ENCODE measurements at regions not wholly inside any gene's neighbourhood (a gene's known extent, or its start where the extent isn't known, plus 50 kb on each side); places are given as distances from the start of the nearest gene placed in this dataset.

- Mint-ChIP-seq H3K9me3 (no peaks in the 10 kb centered on the region), H3K36me3 (no peaks in the 10 kb centered on the region), H3K4me3 (no peak overlapping the region), H3K4me1 (peaks cover 6% of the 10 kb centered on the region), H3K27ac (no peak overlapping the region), H3K27me3 (ENCODE audit: low read depth) (no peaks in the 10 kb centered on the region)
- TF ChIP-seq SOX15 (CRISPR knock-in tag; IDR thresholded peaks at IDR 0.05) (no peak), CREB1 (CRISPR knock-in tag; IDR thresholded peaks at IDR 0.05) (no peak), TCF7 (CRISPR knock-in tag; IDR thresholded peaks at IDR 0.05; ENCODE audit: low read depth) (no peak), FOXJ3 (CRISPR knock-in tag; IDR thresholded peaks at IDR 0.05; ENCODE audit: borderline replicate concordance) (no peak), JUN (CRISPR knock-in tag; IDR thresholded peaks at IDR 0.05) (no peak), IRF1 (CRISPR knock-in tag; IDR thresholded peaks at IDR 0.05) (no peak), ZNF281 (CRISPR knock-in tag; IDR thresholded peaks at IDR 0.05) (no peak), NFATC4 (CRISPR knock-in tag; IDR thresholded peaks at IDR 0.05) (no peak), JAZF1 (CRISPR knock-in tag; IDR thresholded peaks at IDR 0.05) (no peak), ETV6 (CRISPR knock-in tag; IDR thresholded peaks at IDR 0.05) (no peak)
- TF ChIP-seq, protein P1, sequence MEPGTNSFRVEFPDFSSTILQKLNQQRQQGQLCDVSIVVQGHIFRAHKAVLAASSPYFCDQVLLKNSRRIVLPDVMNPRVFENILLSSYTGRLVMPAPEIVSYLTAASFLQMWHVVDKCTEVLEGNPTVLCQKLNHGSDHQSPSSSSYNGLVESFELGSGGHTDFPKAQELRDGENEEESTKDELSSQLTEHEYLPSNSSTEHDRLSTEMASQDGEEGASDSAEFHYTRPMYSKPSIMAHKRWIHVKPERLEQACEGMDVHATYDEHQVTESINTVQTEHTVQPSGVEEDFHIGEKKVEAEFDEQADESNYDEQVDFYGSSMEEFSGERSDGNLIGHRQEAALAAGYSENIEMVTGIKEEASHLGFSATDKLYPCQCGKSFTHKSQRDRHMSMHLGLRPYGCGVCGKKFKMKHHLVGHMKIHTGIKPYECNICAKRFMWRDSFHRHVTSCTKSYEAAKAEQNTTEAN (CRISPR knock-in tag; IDR thresholded peaks at IDR 0.05), result no peak
- TF ChIP-seq, protein P2, sequence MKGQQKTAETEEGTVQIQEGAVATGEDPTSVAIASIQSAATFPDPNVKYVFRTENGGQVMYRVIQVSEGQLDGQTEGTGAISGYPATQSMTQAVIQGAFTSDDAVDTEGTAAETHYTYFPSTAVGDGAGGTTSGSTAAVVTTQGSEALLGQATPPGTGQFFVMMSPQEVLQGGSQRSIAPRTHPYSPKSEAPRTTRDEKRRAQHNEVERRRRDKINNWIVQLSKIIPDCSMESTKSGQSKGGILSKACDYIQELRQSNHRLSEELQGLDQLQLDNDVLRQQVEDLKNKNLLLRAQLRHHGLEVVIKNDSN (CRISPR knock-in tag; IDR thresholded peaks at IDR 0.05), result no peak
- TF ChIP-seq, protein P3, sequence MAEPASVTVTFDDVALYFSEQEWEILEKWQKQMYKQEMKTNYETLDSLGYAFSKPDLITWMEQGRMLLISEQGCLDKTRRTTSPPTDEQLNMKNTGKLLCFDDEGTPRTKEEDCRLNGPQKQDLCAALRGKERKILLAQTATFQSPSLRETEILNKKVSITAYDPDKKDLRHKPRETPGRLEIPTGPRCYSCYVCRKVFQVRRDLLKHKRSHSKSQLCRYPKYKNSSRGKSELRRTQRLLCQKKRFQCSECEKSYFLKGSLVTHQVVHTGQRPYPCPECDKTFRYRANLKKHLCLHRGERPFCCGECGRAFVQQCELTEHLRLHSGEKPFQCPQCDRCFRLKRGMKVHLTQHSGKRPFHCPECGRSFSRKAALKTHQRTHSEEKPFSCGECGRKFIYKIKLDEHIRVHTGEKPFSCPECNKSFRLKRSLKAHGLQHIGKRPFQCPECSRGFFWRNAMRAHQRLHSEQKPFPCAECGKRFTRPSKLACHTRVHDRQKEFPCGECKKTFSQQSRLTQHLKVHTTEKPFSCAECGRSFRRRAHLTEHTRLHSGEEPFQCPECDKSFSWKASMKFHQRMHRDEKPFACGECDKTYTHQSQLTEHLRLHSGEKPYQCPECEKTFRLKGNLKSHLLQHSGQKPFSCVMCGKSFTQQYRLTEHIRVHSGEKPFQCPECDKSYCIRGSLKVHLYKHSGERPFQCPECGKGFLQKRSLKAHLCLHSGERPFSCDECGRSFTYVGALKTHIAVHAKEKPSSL (CRISPR knock-in tag; conservative IDR thresholded peaks at IDR 0.05), result no peak
- ATAC-seq (no peak), DNase-seq (ENCODE audit: low spot score) (no peak)
- ChIA-PET CTCF (no interaction called here), POLR2A (no interaction called here)
Measured at GRCh38 chr5:110918683-110919082, 152.8 kb upstream of the TSLP start.

DNA sequence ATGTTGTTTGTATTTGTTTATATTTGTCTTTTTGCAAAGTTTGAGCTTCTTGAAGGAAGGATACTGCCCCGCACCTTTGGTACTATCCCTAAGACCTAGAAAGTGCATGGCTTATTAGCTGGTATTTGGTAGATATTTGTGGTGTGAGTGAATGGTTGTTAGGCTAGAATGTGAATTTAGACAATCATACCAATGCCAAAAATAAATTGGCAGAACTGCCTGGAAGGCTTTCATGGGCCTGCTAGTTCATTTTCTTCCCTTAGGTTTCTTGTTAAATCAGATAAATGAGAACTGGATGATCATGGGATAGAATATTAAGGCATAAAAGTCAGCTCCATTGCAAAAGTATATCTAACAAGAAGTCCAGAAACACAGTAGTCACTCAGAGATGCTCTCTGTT, 147.5 kb upstream of the TSLP start:
- H3K9me3 Mint-ChIP-seq, result no peaks in the 10 kb centered on the region
- no peaks in the 10 kb centered on the region for H3K27me3 Mint-ChIP-seq (ENCODE audit: low read depth)
- CTCF ChIA-PET, result interaction anchor here (0.7 kb wide), 1 partner anchor 15 kb away, joined by 4 read pairs; no protein-coding TSS in a partner anchor
- DNase-seq (ENCODE audit: low spot score) (no peak), ATAC-seq (no peak)
- no peaks in the 10 kb centered on the region for H3K4me1 Mint-ChIP-seq
- POLR2A ChIA-PET, result interaction anchor here (0.7 kb wide), 1 partner anchor 68 kb away, joined by 4 read pairs; no protein-coding TSS in a partner anchor
- no peaks in the 10 kb centered on the region for H3K36me3 Mint-ChIP-seq
- H3K27ac Mint-ChIP-seq, result no peak overlapping the region
- TF ChIP-seq RORB (CRISPR knock-in tag; IDR thresholded peaks at IDR 0.05), result no peak
- no peak for TF ChIP-seq JAZF1 (CRISPR knock-in tag; IDR thresholded peaks at IDR 0.05)
- TF ChIP-seq, protein P4, sequence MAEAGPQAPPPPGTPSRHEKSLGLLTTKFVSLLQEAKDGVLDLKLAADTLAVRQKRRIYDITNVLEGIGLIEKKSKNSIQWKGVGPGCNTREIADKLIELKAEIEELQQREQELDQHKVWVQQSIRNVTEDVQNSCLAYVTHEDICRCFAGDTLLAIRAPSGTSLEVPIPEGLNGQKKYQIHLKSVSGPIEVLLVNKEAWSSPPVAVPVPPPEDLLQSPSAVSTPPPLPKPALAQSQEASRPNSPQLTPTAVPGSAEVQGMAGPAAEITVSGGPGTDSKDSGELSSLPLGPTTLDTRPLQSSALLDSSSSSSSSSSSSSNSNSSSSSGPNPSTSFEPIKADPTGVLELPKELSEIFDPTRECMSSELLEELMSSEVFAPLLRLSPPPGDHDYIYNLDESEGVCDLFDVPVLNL (CRISPR knock-in tag; IDR thresholded peaks at IDR 0.05; ENCODE audit: borderline replicate concordance, low read depth), result no peak
- no peak for TF ChIP-seq NR1H2 (CRISPR knock-in tag; IDR thresholded peaks at IDR 0.05)
- TF ChIP-seq, protein P5, sequence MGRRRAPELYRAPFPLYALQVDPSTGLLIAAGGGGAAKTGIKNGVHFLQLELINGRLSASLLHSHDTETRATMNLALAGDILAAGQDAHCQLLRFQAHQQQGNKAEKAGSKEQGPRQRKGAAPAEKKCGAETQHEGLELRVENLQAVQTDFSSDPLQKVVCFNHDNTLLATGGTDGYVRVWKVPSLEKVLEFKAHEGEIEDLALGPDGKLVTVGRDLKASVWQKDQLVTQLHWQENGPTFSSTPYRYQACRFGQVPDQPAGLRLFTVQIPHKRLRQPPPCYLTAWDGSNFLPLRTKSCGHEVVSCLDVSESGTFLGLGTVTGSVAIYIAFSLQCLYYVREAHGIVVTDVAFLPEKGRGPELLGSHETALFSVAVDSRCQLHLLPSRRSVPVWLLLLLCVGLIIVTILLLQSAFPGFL (CRISPR knock-in tag; IDR thresholded peaks at IDR 0.05; ENCODE audit: borderline replicate concordance), result no peak
- TF ChIP-seq KAT7 (CRISPR knock-in tag; IDR thresholded peaks at IDR 0.05; ENCODE audit: borderline replicate concordance), result no peak
- no peak for TF ChIP-seq HMGXB4 (CRISPR knock-in tag; IDR thresholded peaks at IDR 0.05)
- no peak for TF ChIP-seq JUN (CRISPR knock-in tag; IDR thresholded peaks at IDR 0.05)
- TF ChIP-seq ZNF317 (CRISPR knock-in tag; IDR thresholded peaks at IDR 0.05; ENCODE audit: borderline replicate concordance, low read depth), result no peak
- TF ChIP-seq MYBL2 (CRISPR knock-in tag; IDR thresholded peaks at IDR 0.05), result no peak
- no peak overlapping the region for H3K4me3 Mint-ChIP-seq
